HG03442 (cell line): ENCODE measurements at regions not wholly inside any gene's neighbourhood (a gene's known extent, or its start where the extent isn't known, plus 50 kb on each side); places are given as distances from the start of the nearest gene placed in this dataset.

Experiments
- ATAC-seq: cut with Tn5 transposase; IDR thresholded peaks from one replicate; pipeline ENCODE4 v1.9.1; 2021; ENCODE audit warnings: mild to moderate bottlenecking, moderate library complexity; ENCODE audit not compliant: unreplicated experiment

- no peak for ATAC-seq
These were observed 51.4 kb upstream of the ITM2B start for GRCh38 chr13:48181482-48182145.

GRCh38 chr13:48178126-48178525 lies 54.9 kb upstream of the ITM2B start:
- ATAC-seq: no peak

- no peak for ATAC-seq
These were observed 56.2 kb upstream of the ITM2B start for GRCh38 chr13:48176781-48177180.

GRCh38 chr13:48175185-48175584 lies 57.8 kb upstream of the ITM2B start:
- ATAC-seq: no peak

- ATAC-seq: no peak
These were observed 65.1 kb upstream of the ITM2B start for GRCh38 chr13:48167866-48168265.

GRCh38 chr13:48165727-48166126 lies 67.3 kb upstream of the ITM2B start:
- ATAC-seq: no peak

GRCh38 chr13:48165063-48165462 lies 67.9 kb upstream of the ITM2B start:
- no peak for ATAC-seq

GRCh38 chr13:48163061-48163460 lies 68.2 kb upstream of the MED4 start:
- no peak for ATAC-seq

- ATAC-seq: no peak
These were observed 67.3 kb upstream of the MED4 start for GRCh38 chr13:48162217-48162616.

- ATAC-seq: no peak
These were observed 66.8 kb upstream of the MED4 start for GRCh38 chr13:48161530-48162179.

GRCh38 chr13:48160606-48161278 lies 65.8 kb upstream of the MED4 start:
- no peak for ATAC-seq

GRCh38 chr13:48159826-48160225 lies 64.9 kb upstream of the MED4 start:
- ATAC-seq: no peak

- no peak for ATAC-seq
These were observed 64.5 kb upstream of the MED4 start for GRCh38 chr13:48159401-48159800.

- ATAC-seq: no peak
These were observed 64.0 kb upstream of the MED4 start for GRCh38 chr13:48158915-48159314.

GRCh38 chr13:48158290-48158689 lies 63.4 kb upstream of the MED4 start:
- peak; percentile 59 for ATAC-seq

GRCh38 chr13:48156466-48156865 lies 61.6 kb upstream of the MED4 start:
- ATAC-seq: no peak

- ATAC-seq: peak; percentile 53
These were observed 60.9 kb upstream of the MED4 start for GRCh38 chr13:48155848-48156247.

- ATAC-seq: no peak
These were observed 59.8 kb upstream of the MED4 start for GRCh38 chr13:48154671-48155070.

GRCh38 chr13:48153186-48153585 lies 58.3 kb upstream of the MED4 start:
- ATAC-seq: no peak

GRCh38 chr13:48151363-48152161 lies 56.7 kb upstream of the MED4 start:
- no peak for ATAC-seq

GRCh38 chr13:48148454-48148853 lies 53.5 kb upstream of the MED4 start:
- no peak for ATAC-seq
